Activated B cell treated with CpG ODN at 0.5 μM for 24 hours (primary cell): ENCODE measurements at regions not wholly inside any gene's neighbourhood (a gene's known extent, or its start where the extent isn't known, plus 50 kb on each side); places are given as distances from the start of the nearest gene placed in this dataset.

Experiments
- ATAC-seq: fragments of 200-7000 bp; cut with Tn5 transposase; one replicate; pipeline ENCODE4 v1.10.0; 2021; ENCODE audit warnings: low read depth, mild to moderate bottlenecking, moderate library complexity
- CTCF ChIA-PET: fragments of 350-600 bp; sonication (Branson Sonifier 250); formaldehyde crosslinking; loops from one replicate; lab custom pipeline; 2021; ENCODE audit warnings: antibody characterized with exemption; lab: Charles Lee
- POLR2A ChIA-PET: fragments of 350-600 bp; sonication (Branson Sonifier 250); formaldehyde crosslinking; loops from one replicate; lab custom pipeline; 2021; ENCODE audit warnings: antibody characterized with exemption; lab: Charles Lee
- DNase-seq: peaks from one replicate; pipeline ENCODE4 v3.0.0; 2022
- H3K27ac Mint-ChIP-seq: one replicate; pipeline ENCODE4 v1.8.0; 2020; ENCODE audit warnings: mixed read lengths
- H3K27me3 Mint-ChIP-seq: one replicate; pipeline ENCODE4 v1.8.0; 2021; ENCODE audit warnings: mixed read lengths
- H3K36me3 Mint-ChIP-seq: one replicate; pipeline ENCODE4 v1.8.0; 2021; ENCODE audit warnings: low read depth, mixed read lengths
- H3K4me1 Mint-ChIP-seq: one replicate; pipeline ENCODE4 v1.8.0; 2021; ENCODE audit warnings: mixed read lengths
- H3K4me3 Mint-ChIP-seq: one replicate; pipeline ENCODE4 v1.8.0; 2020; ENCODE audit warnings: mild to moderate bottlenecking, mixed read lengths
- H3K9me3 Mint-ChIP-seq: one replicate; pipeline ENCODE4 v1.8.0; 2020; ENCODE audit warnings: mixed read lengths
- CTCF ChIP-seq: fragments of 200-600 bp; IDR thresholded peaks from one replicate; pipeline ENCODE4 v1.8.0; 2022; ENCODE audit warnings: antibody characterized with exemption, mild to moderate bottlenecking
- intact Hi-C: fragments of 100-400 bp; cut with micrococcal nuclease; formaldehyde crosslinking; loops from one replicate; pipeline ENCODE4 v1.15.1; 2024

GRCh38 chr11:13117344-13117743, 108.2 kb downstream of the RASSF10 start:
- DNase-seq, result no peak
- H3K36me3 Mint-ChIP-seq, result no peaks in the 10 kb centered on the region
- no peak overlapping the region for H3K27ac Mint-ChIP-seq
- no peak for TF ChIP-seq CTCF
- ChIA-PET CTCF (no interaction called here), POLR2A (no interaction called here)
- no peak for ATAC-seq
- H3K4me3 Mint-ChIP-seq, result no peak overlapping the region
- H3K27me3 Mint-ChIP-seq, result peaks cover 10% of the 10 kb centered on the region
- peaks cover 1% of the 10 kb centered on the region for H3K4me1 Mint-ChIP-seq
- intact Hi-C loops, result no loop called here
- H3K9me3 Mint-ChIP-seq, result no peaks in the 10 kb centered on the region

GRCh38 chr11:13118194-13118593, 109.1 kb downstream of the RASSF10 start:
- no peak for DNase-seq
- Mint-ChIP-seq H3K27ac (no peak overlapping the region), H3K36me3 (no peaks in the 10 kb centered on the region), H3K9me3 (peaks cover 4% of the 10 kb centered on the region), H3K27me3 (peaks cover 13% of the 10 kb centered on the region), H3K4me1 (no peaks in the 10 kb centered on the region), H3K4me3 (no peak overlapping the region)
- ChIA-PET CTCF (no interaction called here), POLR2A (no interaction called here)
- ATAC-seq, result no peak
- no peak for TF ChIP-seq CTCF
- intact Hi-C loops, result no loop called here

- H3K36me3 Mint-ChIP-seq, result no peaks in the 10 kb centered on the region
Observed at GRCh38 chr11:13118650-13119049, 109.5 kb downstream of the RASSF10 start.

GRCh38 chr11:13119361-13119760, 110.2 kb downstream of the RASSF10 start:
- POLR2A ChIA-PET, result no interaction called here
- intact Hi-C loops, result no loop called here
- TF ChIP-seq CTCF, result no peak

More at GRCh38 chr11:13118650-13119049, 109.5 kb downstream of the RASSF10 start:
- no peaks in the 10 kb centered on the region for H3K4me1 Mint-ChIP-seq
- ATAC-seq, result no peak
- peaks cover 13% of the 10 kb centered on the region for H3K27me3 Mint-ChIP-seq
- ChIA-PET POLR2A (no interaction called here), CTCF (no interaction called here)
- TF ChIP-seq CTCF, result no peak
- H3K9me3 Mint-ChIP-seq, result peaks cover 4% of the 10 kb centered on the region
- no peak overlapping the region for H3K4me3 Mint-ChIP-seq
- intact Hi-C loops, result no loop called here
- DNase-seq, result no peak
- H3K27ac Mint-ChIP-seq, result no peak overlapping the region

GRCh38 chr11:13119941-13120520, 110.9 kb downstream of the RASSF10 start:
- intact Hi-C loops, result no loop called here
- H3K4me3 Mint-ChIP-seq, result no peak overlapping the region
- CTCF ChIA-PET, result no interaction called here
- ATAC-seq (no peak), DNase-seq (no peak)
- H3K27ac Mint-ChIP-seq, result no peak overlapping the region
- H3K4me1 Mint-ChIP-seq, result no peaks in the 10 kb centered on the region
- peaks cover 13% of the 10 kb centered on the region for H3K27me3 Mint-ChIP-seq
- no peak for TF ChIP-seq CTCF
- peaks cover 7% of the 10 kb centered on the region for H3K9me3 Mint-ChIP-seq
- POLR2A ChIA-PET, result no interaction called here
- H3K36me3 Mint-ChIP-seq, result no peaks in the 10 kb centered on the region

More at GRCh38 chr11:13119361-13119760, 110.2 kb downstream of the RASSF10 start:
- CTCF ChIA-PET, result no interaction called here
- H3K36me3 Mint-ChIP-seq, result no peaks in the 10 kb centered on the region
- no peak overlapping the region for H3K4me3 Mint-ChIP-seq
- H3K27me3 Mint-ChIP-seq, result peaks cover 13% of the 10 kb centered on the region
- H3K27ac Mint-ChIP-seq, result no peak overlapping the region
- DNase-seq (no peak), ATAC-seq (no peak)
- H3K4me1 Mint-ChIP-seq, result no peaks in the 10 kb centered on the region
- peaks cover 4% of the 10 kb centered on the region for H3K9me3 Mint-ChIP-seq
